Stimulated activated CD8-positive, alpha-beta memory T cell treated with anti-CD3 and anti-CD28 coated beads, Interleukin-15, amount 100 ng/mL, for 1 hour (primary cell): ENCODE measurements at regions not wholly inside any gene's neighbourhood (a gene's known extent, or its start where the extent isn't known, plus 50 kb on each side); places are given as distances from the start of the nearest gene placed in this dataset.
"Not testable (repeated sequence)": the region's sequence is repeated elsewhere in the genome, so short reads cannot be mapped to it uniquely, and the experiment has no call there.

Source experiments
- DNase-seq: peaks from one replicate; pipeline ENCODE4 v3.0.0-alpha.2; 2020; ENCODE audit warnings: low read depth

- DNase-seq: no peak
Measured at GRCh38 chr4:112083587-112084347, 61.5 kb upstream of the FAM241A start.

DNA sequence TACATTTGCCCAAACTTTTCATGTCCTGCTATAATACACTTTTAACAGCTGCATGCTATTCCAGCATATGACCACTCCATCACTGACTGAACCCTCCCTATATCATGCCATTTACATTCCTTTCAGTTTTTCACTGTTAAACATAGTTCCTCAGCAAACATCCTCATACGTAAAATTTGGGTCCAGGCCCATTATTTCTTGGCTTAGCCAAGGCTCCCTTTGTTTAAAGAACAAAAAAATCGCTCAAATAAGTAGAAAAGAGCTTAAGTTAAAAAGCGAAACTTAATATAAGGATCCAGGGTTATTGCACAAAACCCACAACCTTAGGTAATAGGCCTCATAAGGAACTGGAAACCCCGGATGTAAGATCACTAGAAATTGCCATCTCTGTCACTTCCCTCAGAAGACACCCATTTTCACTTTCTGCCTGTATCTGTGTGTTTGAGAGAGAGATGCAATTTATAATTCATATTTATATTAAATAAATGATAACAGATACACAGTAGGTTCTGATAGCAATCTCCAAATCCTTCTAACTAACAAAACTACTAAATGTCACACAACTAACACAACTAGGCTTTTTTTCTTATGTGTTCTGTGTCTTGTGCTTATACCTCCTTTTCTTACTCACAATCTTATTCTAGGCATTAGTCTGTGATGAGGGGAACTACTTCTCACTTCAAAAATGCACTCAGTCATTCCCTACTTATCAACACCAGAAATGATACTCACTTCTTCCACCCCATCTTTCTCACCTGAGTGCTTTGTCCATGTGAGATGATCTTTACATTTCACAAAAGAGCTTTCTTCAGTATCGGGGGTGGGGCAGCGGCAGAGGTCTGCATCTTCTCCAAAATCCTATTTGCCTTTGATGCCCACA lies 59.9 kb upstream of the FAM241A start:
- no peak for DNase-seq

DNA sequence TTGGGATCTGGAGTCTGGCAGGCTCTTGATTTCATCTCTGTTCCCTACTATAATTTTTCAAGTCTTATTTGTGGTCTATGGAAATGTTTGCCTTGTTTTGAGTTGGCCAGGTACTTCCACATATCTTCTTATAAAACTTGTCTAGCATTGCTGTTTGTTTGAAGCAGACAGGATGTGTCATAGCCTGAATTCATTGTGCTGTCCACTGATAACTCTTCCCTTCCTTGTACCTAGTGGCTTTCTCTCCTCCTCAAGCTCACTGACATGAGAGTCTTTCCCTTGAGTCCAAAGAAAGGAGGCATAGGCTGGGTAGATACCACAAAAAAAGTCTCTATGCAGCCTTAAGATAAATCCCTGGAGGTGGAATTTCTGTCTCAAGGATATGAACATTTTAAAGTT lies 59.2 kb upstream of the FAM241A start:
- DNase-seq: no peak

DNA sequence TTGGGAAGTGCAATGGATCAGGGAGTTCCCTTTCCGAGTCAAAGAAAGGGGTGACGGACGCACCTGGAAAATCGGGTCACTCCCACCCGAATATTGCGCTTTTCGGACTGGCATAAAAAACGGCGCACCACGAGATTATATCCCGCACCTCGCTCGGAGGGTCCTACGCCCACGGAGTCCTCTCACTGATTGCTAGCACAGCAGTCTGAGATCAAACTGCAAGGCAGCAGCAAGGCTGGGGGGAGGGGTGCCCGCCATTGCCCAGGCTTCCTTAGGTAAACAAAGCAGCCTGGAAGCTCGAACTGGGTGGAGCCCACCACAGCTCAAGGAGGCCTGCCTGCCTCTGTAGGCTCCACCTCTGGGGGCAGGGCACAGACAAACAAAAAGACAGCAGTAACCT lies 58.6 kb upstream of the FAM241A start:
- DNase-seq: not testable (repeated sequence)

- not testable (repeated sequence) for DNase-seq
Measured at GRCh38 chr4:112092330-112092729, 52.9 kb upstream of the FAM241A start.

- DNase-seq: no peak
Measured at GRCh38 chr4:112093636-112094202, 51.5 kb upstream of the FAM241A start.

DNA sequence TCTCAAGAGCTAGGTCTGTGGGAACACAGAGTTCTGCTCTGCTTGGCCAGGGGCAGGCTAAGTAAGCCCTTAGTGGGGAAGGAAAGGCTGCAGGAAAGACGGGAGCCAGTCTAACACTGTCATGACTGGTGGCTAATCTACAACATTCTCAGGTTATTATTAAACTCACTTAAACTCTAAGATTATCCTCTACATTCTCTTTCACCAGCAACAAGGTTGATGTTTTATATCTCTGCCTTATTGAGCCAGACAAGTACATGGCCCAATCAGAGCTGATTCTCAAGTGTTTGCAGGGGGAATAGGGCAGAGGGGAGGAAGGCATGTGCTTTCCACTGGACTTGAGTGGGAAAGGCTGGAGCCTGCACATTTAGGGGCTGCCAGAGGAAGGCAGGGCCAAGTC lies 50.9 kb upstream of the FAM241A start:
- no peak for DNase-seq
